Stimulated activated CD4-positive, alpha-beta T cell treated with anti-CD3 and anti-CD28 coated beads, Interleukin-15, amount 100 ng/mL, for 24 hours (primary cell): ENCODE measurements at regions not wholly inside any gene's neighbourhood (a gene's known extent, or its start where the extent isn't known, plus 50 kb on each side); places are given as distances from the start of the nearest gene placed in this dataset.
"Not testable (repeated sequence)": the region's sequence is repeated elsewhere in the genome, so short reads cannot be mapped to it uniquely, and the experiment has no call there.

Experiments
- DNase-seq: peaks from one replicate; pipeline ENCODE4 v3.0.0-alpha.2; 2020

- peak; percentile 29 for DNase-seq
Observed at GRCh38 chr15:22201993-22202659, 121.8 kb downstream of the OR4M2 start.

- DNase-seq = not testable (repeated sequence)
Observed at GRCh38 chr15:22203208-22203607, 122.9 kb downstream of the OR4M2 start.

- DNase-seq = not testable (repeated sequence)
Observed at GRCh38 chr15:22209086-22209485, 128.8 kb downstream of the OR4M2 start.

GRCh38 chr15:22222596-22222995 is 142.3 kb downstream of the OR4M2 start:
- DNase-seq = not testable (repeated sequence)

GRCh38 chr15:22224241-22224671 is 143.9 kb downstream of the OR4M2 start:
- peak; percentile 17 for DNase-seq

GRCh38 chr15:22224961-22225360 is 144.6 kb downstream of the OR4M2 start:
- not testable (repeated sequence) for DNase-seq

GRCh38 chr15:22226034-22226790 is 145.9 kb downstream of the OR4M2 start:
- DNase-seq = no peak

- DNase-seq = no peak
Observed at GRCh38 chr15:22227411-22228100, 147.2 kb downstream of the OR4M2 start.

GRCh38 chr15:22228101-22228762 is 147.9 kb downstream of the OR4M2 start:
- DNase-seq = no peak

- DNase-seq = no peak
Observed at GRCh38 chr15:22229990-22230819, 149.9 kb downstream of the OR4M2 start.

- DNase-seq = no peak
Observed at GRCh38 chr15:22231603-22232002, 151.3 kb downstream of the OR4M2 start.

GRCh38 chr15:22232675-22233074 is 152.3 kb downstream of the OR4M2 start:
- no peak for DNase-seq

GRCh38 chr15:22235261-22235930 is 155.1 kb downstream of the OR4M2 start:
- DNase-seq = not testable (repeated sequence)

GRCh38 chr15:22236469-22236868 is 156.1 kb downstream of the OR4M2 start:
- no peak for DNase-seq

GRCh38 chr15:22237891-22238275 is 157.6 kb downstream of the OR4M2 start:
- DNase-seq = no peak

GRCh38 chr15:22238276-22238958 is 158.1 kb downstream of the OR4M2 start:
- not testable (repeated sequence) for DNase-seq

GRCh38 chr15:22238959-22239805 is 158.9 kb downstream of the OR4M2 start:
- DNase-seq = peak; percentile 35

GRCh38 chr15:22239806-22240180 is 159.5 kb downstream of the OR4M2 start:
- no peak for DNase-seq

- DNase-seq = no peak
Observed at GRCh38 chr15:22240403-22240802, 160.1 kb downstream of the OR4M2 start.

GRCh38 chr15:22240986-22241385 is 160.7 kb downstream of the OR4M2 start:
- no peak for DNase-seq
